ENCODE measurements at regions not wholly inside any gene's neighbourhood (a gene's known extent, or its start where the extent isn't known, plus 50 kb on each side); places are given as distances from the start of the nearest gene placed in this dataset.

GRCh38 chr14:84751745-84752144 lies 778.2 kb upstream of the FLRT2 start:
- Mint-ChIP-seq H3K4me1 (ENCODE audit: low read depth) (no peaks in the 10 kb centered on the region), H3K4me3 (no peak overlapping the region), H3K27ac (no peak overlapping the region), H3K9me3 (peaks cover 14% of the 10 kb centered on the region), H3K36me3 (ENCODE audit: low read depth) (no peaks in the 10 kb centered on the region), H3K27me3 (no peaks in the 10 kb centered on the region)
- intact Hi-C loops (cut with micrococcal nuclease): no loop called here

- intact Hi-C loops (cut with micrococcal nuclease): no loop called here
- Mint-ChIP-seq H3K4me1 (ENCODE audit: low read depth) (no peaks in the 10 kb centered on the region), H3K27me3 (no peaks in the 10 kb centered on the region), H3K36me3 (ENCODE audit: low read depth) (no peaks in the 10 kb centered on the region), H3K9me3 (peaks cover 9% of the 10 kb centered on the region), H3K4me3 (no peak overlapping the region), H3K27ac (no peak overlapping the region)
Observed at GRCh38 chr14:84760489-84761126, 769.3 kb upstream of the FLRT2 start.

- intact Hi-C loops (cut with micrococcal nuclease): no loop called here
- no peak overlapping the region for H3K27ac Mint-ChIP-seq
- H3K27me3 Mint-ChIP-seq: no peaks in the 10 kb centered on the region
- H3K9me3 Mint-ChIP-seq: peaks cover 9% of the 10 kb centered on the region
- no peaks in the 10 kb centered on the region for H3K4me1 Mint-ChIP-seq (ENCODE audit: low read depth)
- H3K36me3 Mint-ChIP-seq (ENCODE audit: low read depth): no peaks in the 10 kb centered on the region
- H3K4me3 Mint-ChIP-seq: no peak overlapping the region
Observed at GRCh38 chr14:84767434-84767833, 762.5 kb upstream of the FLRT2 start.

- H3K27me3 Mint-ChIP-seq: no peaks in the 10 kb centered on the region
- H3K36me3 Mint-ChIP-seq (ENCODE audit: low read depth): no peaks in the 10 kb centered on the region
- H3K4me3 Mint-ChIP-seq: no peak overlapping the region
- no peak overlapping the region for H3K27ac Mint-ChIP-seq
- no peaks in the 10 kb centered on the region for H3K4me1 Mint-ChIP-seq (ENCODE audit: low read depth)
- intact Hi-C loops (cut with micrococcal nuclease): no loop called here
- H3K9me3 Mint-ChIP-seq: peaks cover 11% of the 10 kb centered on the region
Observed at GRCh38 chr14:84770030-84770429, 759.9 kb upstream of the FLRT2 start.

GRCh38 chr14:84777356-84777755 lies 752.6 kb upstream of the FLRT2 start:
- H3K4me3 Mint-ChIP-seq: no peak overlapping the region
- H3K27ac Mint-ChIP-seq: no peak overlapping the region
- H3K36me3 Mint-ChIP-seq (ENCODE audit: low read depth): no peaks in the 10 kb centered on the region
- H3K27me3 Mint-ChIP-seq: no peaks in the 10 kb centered on the region
- H3K9me3 Mint-ChIP-seq: peaks cover 25% of the 10 kb centered on the region
- intact Hi-C loops (cut with micrococcal nuclease): no loop called here
- H3K4me1 Mint-ChIP-seq (ENCODE audit: low read depth): no peaks in the 10 kb centered on the region

GRCh38 chr14:84782902-84783301 lies 747.0 kb upstream of the FLRT2 start:
- Mint-ChIP-seq H3K36me3 (ENCODE audit: low read depth) (no peaks in the 10 kb centered on the region), H3K4me1 (ENCODE audit: low read depth) (no peaks in the 10 kb centered on the region), H3K27ac (no peak overlapping the region), H3K4me3 (no peak overlapping the region), H3K27me3 (no peaks in the 10 kb centered on the region), H3K9me3 (peaks cover 17% of the 10 kb centered on the region)
- intact Hi-C loops (cut with micrococcal nuclease): no loop called here

GRCh38 chr14:84783511-84783910 lies 746.4 kb upstream of the FLRT2 start:
- Mint-ChIP-seq H3K4me1 (ENCODE audit: low read depth) (no peaks in the 10 kb centered on the region), H3K27me3 (no peaks in the 10 kb centered on the region), H3K4me3 (no peak overlapping the region), H3K36me3 (ENCODE audit: low read depth) (no peaks in the 10 kb centered on the region), H3K27ac (no peak overlapping the region), H3K9me3 (peaks cover 17% of the 10 kb centered on the region)
- intact Hi-C loops (cut with micrococcal nuclease): no loop called here

- H3K27ac Mint-ChIP-seq: no peak overlapping the region
- no peak overlapping the region for H3K4me3 Mint-ChIP-seq
- peaks cover 17% of the 10 kb centered on the region for H3K9me3 Mint-ChIP-seq
- no peaks in the 10 kb centered on the region for H3K4me1 Mint-ChIP-seq (ENCODE audit: low read depth)
- no peaks in the 10 kb centered on the region for H3K27me3 Mint-ChIP-seq
- no peaks in the 10 kb centered on the region for H3K36me3 Mint-ChIP-seq (ENCODE audit: low read depth)
- intact Hi-C loops (cut with micrococcal nuclease): no loop called here
Observed at GRCh38 chr14:84785996-84786395, 743.9 kb upstream of the FLRT2 start.

GRCh38 chr14:84789012-84789411 lies 740.9 kb upstream of the FLRT2 start:
- intact Hi-C loops (cut with micrococcal nuclease): no loop called here
- Mint-ChIP-seq H3K9me3 (peaks cover 24% of the 10 kb centered on the region), H3K27me3 (no peaks in the 10 kb centered on the region), H3K27ac (no peak overlapping the region), H3K4me3 (no peak overlapping the region), H3K36me3 (ENCODE audit: low read depth) (no peaks in the 10 kb centered on the region), H3K4me1 (ENCODE audit: low read depth) (no peaks in the 10 kb centered on the region)

- Mint-ChIP-seq H3K4me1 (ENCODE audit: low read depth) (no peaks in the 10 kb centered on the region), H3K4me3 (no peak overlapping the region), H3K27me3 (no peaks in the 10 kb centered on the region), H3K27ac (no peak overlapping the region), H3K9me3 (peaks cover 33% of the 10 kb centered on the region), H3K36me3 (ENCODE audit: low read depth) (no peaks in the 10 kb centered on the region)
- intact Hi-C loops (cut with micrococcal nuclease): no loop called here
Observed at GRCh38 chr14:84792722-84793410, 737.1 kb upstream of the FLRT2 start.

GRCh38 chr14:84797326-84797725 lies 732.6 kb upstream of the FLRT2 start:
- H3K36me3 Mint-ChIP-seq (ENCODE audit: low read depth): no peaks in the 10 kb centered on the region
- H3K9me3 Mint-ChIP-seq: peaks cover 38% of the 10 kb centered on the region
- no peak overlapping the region for H3K27ac Mint-ChIP-seq
- intact Hi-C loops (cut with micrococcal nuclease): no loop called here
- no peaks in the 10 kb centered on the region for H3K27me3 Mint-ChIP-seq
- no peaks in the 10 kb centered on the region for H3K4me1 Mint-ChIP-seq (ENCODE audit: low read depth)
- no peak overlapping the region for H3K4me3 Mint-ChIP-seq

GRCh38 chr14:84804468-84804867 lies 725.5 kb upstream of the FLRT2 start:
- H3K9me3 Mint-ChIP-seq: peaks cover 10% of the 10 kb centered on the region
- H3K27ac Mint-ChIP-seq: no peak overlapping the region
- no peaks in the 10 kb centered on the region for H3K4me1 Mint-ChIP-seq (ENCODE audit: low read depth)
- no peaks in the 10 kb centered on the region for H3K36me3 Mint-ChIP-seq (ENCODE audit: low read depth)
- no peak overlapping the region for H3K4me3 Mint-ChIP-seq
- intact Hi-C loops (cut with micrococcal nuclease): no loop called here
- no peaks in the 10 kb centered on the region for H3K27me3 Mint-ChIP-seq

GRCh38 chr14:84804895-84805294 lies 725.0 kb upstream of the FLRT2 start:
- Mint-ChIP-seq H3K4me3 (no peak overlapping the region), H3K4me1 (ENCODE audit: low read depth) (no peaks in the 10 kb centered on the region), H3K36me3 (ENCODE audit: low read depth) (no peaks in the 10 kb centered on the region), H3K9me3 (peaks cover 10% of the 10 kb centered on the region), H3K27ac (no peak overlapping the region), H3K27me3 (no peaks in the 10 kb centered on the region)
- intact Hi-C loops (cut with micrococcal nuclease): no loop called here

- H3K27ac Mint-ChIP-seq: no peak overlapping the region
Observed at GRCh38 chr14:84806181-84806580, 723.8 kb upstream of the FLRT2 start.

GRCh38 chr14:84806622-84807021 lies 723.3 kb upstream of the FLRT2 start:
- Mint-ChIP-seq H3K27me3 (no peaks in the 10 kb centered on the region), H3K27ac (no peak overlapping the region), H3K4me3 (no peak overlapping the region), H3K9me3 (peaks cover 19% of the 10 kb centered on the region), H3K4me1 (ENCODE audit: low read depth) (no peaks in the 10 kb centered on the region), H3K36me3 (ENCODE audit: low read depth) (no peaks in the 10 kb centered on the region)
- intact Hi-C loops (cut with micrococcal nuclease): no loop called here

More at GRCh38 chr14:84806181-84806580, 723.8 kb upstream of the FLRT2 start:
- Mint-ChIP-seq H3K36me3 (ENCODE audit: low read depth) (no peaks in the 10 kb centered on the region), H3K4me1 (ENCODE audit: low read depth) (no peaks in the 10 kb centered on the region), H3K9me3 (peaks cover 20% of the 10 kb centered on the region), H3K4me3 (no peak overlapping the region), H3K27me3 (no peaks in the 10 kb centered on the region)
- intact Hi-C loops (cut with micrococcal nuclease): no loop called here
